ENCODE measurements at regions not wholly inside any gene's neighbourhood (a gene's known extent, or its start where the extent isn't known, plus 50 kb on each side); places are given as distances from the start of the nearest gene placed in this dataset.

- H3K9me3 Mint-ChIP-seq, result no peaks in the 10 kb centered on the region
- no peaks in the 10 kb centered on the region for H3K36me3 Mint-ChIP-seq (ENCODE audit: low read depth)
- no peak overlapping the region for H3K4me3 Mint-ChIP-seq
- no peak for TF ChIP-seq CTCF (IDR thresholded peaks at IDR 0.05; ENCODE audit: unreplicated experiment in 3 of 3)
- no peaks in the 10 kb centered on the region for H3K4me1 Mint-ChIP-seq
- H3K27me3 Mint-ChIP-seq (ENCODE audit: low read depth), result no peaks in the 10 kb centered on the region
- H3K27ac Mint-ChIP-seq, result no peak overlapping the region
These were observed 394.0 kb upstream of the B3GALT2 start for GRCh38 chr1:193580419-193580818.

GRCh38 chr1:193579323-193579722, 392.9 kb upstream of the B3GALT2 start:
- no peaks in the 10 kb centered on the region for H3K4me1 Mint-ChIP-seq
- TF ChIP-seq CTCF (IDR thresholded peaks at IDR 0.05; ENCODE audit: unreplicated experiment in 3 of 3), result no peak
- no peaks in the 10 kb centered on the region for H3K27me3 Mint-ChIP-seq (ENCODE audit: low read depth)
- no peak overlapping the region for H3K4me3 Mint-ChIP-seq
- no peaks in the 10 kb centered on the region for H3K36me3 Mint-ChIP-seq (ENCODE audit: low read depth)
- H3K9me3 Mint-ChIP-seq, result no peaks in the 10 kb centered on the region
- no peak overlapping the region for H3K27ac Mint-ChIP-seq

GRCh38 chr1:193574913-193575312, 388.5 kb upstream of the B3GALT2 start:
- Mint-ChIP-seq H3K36me3 (ENCODE audit: low read depth) (no peaks in the 10 kb centered on the region), H3K4me1 (no peaks in the 10 kb centered on the region), H3K9me3 (peaks cover 25% of the 10 kb centered on the region), H3K27ac (no peak overlapping the region), H3K4me3 (no peak overlapping the region), H3K27me3 (ENCODE audit: low read depth) (no peaks in the 10 kb centered on the region)
- TF ChIP-seq CTCF (IDR thresholded peaks at IDR 0.05; ENCODE audit: unreplicated experiment in 3 of 3), result no peak

- no peaks in the 10 kb centered on the region for H3K36me3 Mint-ChIP-seq (ENCODE audit: low read depth)
- no peaks in the 10 kb centered on the region for H3K4me1 Mint-ChIP-seq
- no peak overlapping the region for H3K4me3 Mint-ChIP-seq
- peaks cover 3% of the 10 kb centered on the region for H3K27me3 Mint-ChIP-seq (ENCODE audit: low read depth)
- no peak for TF ChIP-seq CTCF (IDR thresholded peaks at IDR 0.05; ENCODE audit: unreplicated experiment in 3 of 3)
- no peak overlapping the region for H3K27ac Mint-ChIP-seq
- H3K9me3 Mint-ChIP-seq, result peaks cover 27% of the 10 kb centered on the region
These were observed 383.5 kb upstream of the B3GALT2 start for GRCh38 chr1:193569983-193570269.

- H3K4me3 Mint-ChIP-seq, result no peak overlapping the region
- H3K27me3 Mint-ChIP-seq (ENCODE audit: low read depth), result peaks cover 3% of the 10 kb centered on the region
- TF ChIP-seq CTCF (IDR thresholded peaks at IDR 0.05; ENCODE audit: unreplicated experiment in 3 of 3), result no peak
- no peaks in the 10 kb centered on the region for H3K4me1 Mint-ChIP-seq
- no peaks in the 10 kb centered on the region for H3K36me3 Mint-ChIP-seq (ENCODE audit: low read depth)
- no peak overlapping the region for H3K27ac Mint-ChIP-seq
- peaks cover 27% of the 10 kb centered on the region for H3K9me3 Mint-ChIP-seq
These were observed 382.9 kb upstream of the B3GALT2 start for GRCh38 chr1:193569096-193569982.

- no peaks in the 10 kb centered on the region for H3K4me1 Mint-ChIP-seq
These were observed 382.1 kb upstream of the B3GALT2 start for GRCh38 chr1:193568512-193568911.

More at GRCh38 chr1:193568512-193568911, 382.1 kb upstream of the B3GALT2 start:
- TF ChIP-seq CTCF (IDR thresholded peaks at IDR 0.05; ENCODE audit: unreplicated experiment in 3 of 3), result no peak
- Mint-ChIP-seq H3K4me3 (no peak overlapping the region), H3K36me3 (ENCODE audit: low read depth) (no peaks in the 10 kb centered on the region), H3K27ac (no peak overlapping the region), H3K27me3 (ENCODE audit: low read depth) (peaks cover 3% of the 10 kb centered on the region), H3K9me3 (peaks cover 22% of the 10 kb centered on the region)
